Mucosa of descending colon (tissue), 3 donors: ENCODE measurements at regions not wholly inside any gene's neighbourhood (a gene's known extent, or its start where the extent isn't known, plus 50 kb on each side); places are given as distances from the start of the nearest gene placed in this dataset.

ENCODE experiments used
- ATAC-seq: fragments of 200-7000 bp; cut with Tn5 transposase; one replicate; pipeline ENCODE4 v1.9.1; 2020; ENCODE audit warnings: mild to moderate bottlenecking, moderate library complexity
- DNase-seq, 3 donors: peaks; one replicate each; pipeline ENCODE4 v3.0.0-alpha.2; 2020
- H3K36me3 ChIP-seq: fragments of 200-600 bp; one replicate; pipeline ENCODE4 v1.8.0; 2021; ENCODE audit warnings: low read depth, mild to moderate bottlenecking
- H3K4me1 ChIP-seq: fragments of 200-600 bp; one replicate; pipeline ENCODE4 v1.8.0; 2021; ENCODE audit warnings: low read depth, mild to moderate bottlenecking
- H3K4me3 ChIP-seq: fragments of 200-600 bp; one replicate; pipeline ENCODE4 v1.8.0; 2021; ENCODE audit warnings: mild to moderate bottlenecking
- H3K9me3 ChIP-seq: fragments of 200-600 bp; one replicate; pipeline ENCODE4 v1.8.0; 2021; ENCODE audit warnings: mild to moderate bottlenecking
- intact Hi-C, 2 donors: fragments of 100-400 bp; cut with DNase I in 1 of 2; cut with micrococcal nuclease in 1 of 2; formaldehyde crosslinking; loops; one replicate each; pipeline versions ENCODE4 v1.11.0 to v1.11.1; 2022; cut with DNase I, micrococcal nuclease
- TF ChIP-seq, protein P1 (sequence below): fragments of 200-600 bp; IDR thresholded peaks from one replicate; pipeline ENCODE4 v1.8.0; 2022; ENCODE audit warnings: antibody characterized with exemption, mild to moderate bottlenecking
- donor health status: DM: no; HTN: no; CAD: no; lungs with moderate emphysema.
- donor health status: DM: no; HTN: no; CAD: no.
- donor health status: DM: no; HTN: yes; CAD: no.

DNA sequence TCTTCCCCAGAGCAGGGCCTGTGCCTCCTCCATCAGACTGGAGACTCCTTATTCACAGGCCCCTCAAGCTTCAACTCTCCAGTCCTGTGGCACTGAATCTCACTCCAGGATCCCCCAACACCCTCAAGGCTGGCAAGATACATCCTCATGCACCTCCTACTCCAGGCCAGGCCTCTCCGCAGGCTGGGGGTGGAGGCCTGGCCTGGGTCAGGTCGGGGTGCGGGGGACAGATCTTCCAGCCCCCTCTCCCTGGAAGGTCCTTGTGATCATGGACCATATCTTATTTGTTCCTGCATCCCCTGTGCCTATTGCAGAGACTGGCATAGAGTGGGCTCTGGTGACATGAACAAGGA is 147.3 kb downstream of the SMAD6 start:
- intact Hi-C loops, result loop anchor here in 1 of 2 donors (10.0 kb wide), 1 partner anchor 65 kb away; no protein-coding TSS in a partner anchor
- ATAC-seq (no peak), DNase-seq (no peak)
- H3K4me1 ChIP-seq, result peaks cover 13% of the 10 kb centered on the region
- H3K9me3 ChIP-seq, result no peaks in the 10 kb centered on the region
- no peak overlapping the region for H3K4me3 ChIP-seq
- TF ChIP-seq, protein P1, sequence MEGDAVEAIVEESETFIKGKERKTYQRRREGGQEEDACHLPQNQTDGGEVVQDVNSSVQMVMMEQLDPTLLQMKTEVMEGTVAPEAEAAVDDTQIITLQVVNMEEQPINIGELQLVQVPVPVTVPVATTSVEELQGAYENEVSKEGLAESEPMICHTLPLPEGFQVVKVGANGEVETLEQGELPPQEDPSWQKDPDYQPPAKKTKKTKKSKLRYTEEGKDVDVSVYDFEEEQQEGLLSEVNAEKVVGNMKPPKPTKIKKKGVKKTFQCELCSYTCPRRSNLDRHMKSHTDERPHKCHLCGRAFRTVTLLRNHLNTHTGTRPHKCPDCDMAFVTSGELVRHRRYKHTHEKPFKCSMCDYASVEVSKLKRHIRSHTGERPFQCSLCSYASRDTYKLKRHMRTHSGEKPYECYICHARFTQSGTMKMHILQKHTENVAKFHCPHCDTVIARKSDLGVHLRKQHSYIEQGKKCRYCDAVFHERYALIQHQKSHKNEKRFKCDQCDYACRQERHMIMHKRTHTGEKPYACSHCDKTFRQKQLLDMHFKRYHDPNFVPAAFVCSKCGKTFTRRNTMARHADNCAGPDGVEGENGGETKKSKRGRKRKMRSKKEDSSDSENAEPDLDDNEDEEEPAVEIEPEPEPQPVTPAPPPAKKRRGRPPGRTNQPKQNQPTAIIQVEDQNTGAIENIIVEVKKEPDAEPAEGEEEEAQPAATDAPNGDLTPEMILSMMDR, result no peak
- no peaks in the 10 kb centered on the region for H3K36me3 ChIP-seq

DNA sequence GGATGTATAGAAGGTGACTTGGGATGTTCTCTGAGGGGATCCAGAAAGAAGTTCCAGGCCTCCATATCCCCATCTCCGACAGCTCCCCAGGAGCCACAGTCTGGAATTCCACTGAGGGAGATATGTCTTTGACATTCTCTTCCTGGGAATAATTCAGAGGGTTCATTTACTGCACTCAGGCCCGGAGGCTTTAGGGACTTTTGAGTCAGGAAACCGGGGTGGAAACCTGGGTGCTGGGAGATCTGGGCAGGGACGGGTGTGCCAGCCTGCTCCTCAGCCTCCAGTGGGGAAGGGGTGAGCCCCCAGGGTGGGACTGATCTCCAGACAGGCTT is 147.7 kb downstream of the SMAD6 start:
- TF ChIP-seq, protein P1, result no peak
- no peak for DNase-seq

DNA sequence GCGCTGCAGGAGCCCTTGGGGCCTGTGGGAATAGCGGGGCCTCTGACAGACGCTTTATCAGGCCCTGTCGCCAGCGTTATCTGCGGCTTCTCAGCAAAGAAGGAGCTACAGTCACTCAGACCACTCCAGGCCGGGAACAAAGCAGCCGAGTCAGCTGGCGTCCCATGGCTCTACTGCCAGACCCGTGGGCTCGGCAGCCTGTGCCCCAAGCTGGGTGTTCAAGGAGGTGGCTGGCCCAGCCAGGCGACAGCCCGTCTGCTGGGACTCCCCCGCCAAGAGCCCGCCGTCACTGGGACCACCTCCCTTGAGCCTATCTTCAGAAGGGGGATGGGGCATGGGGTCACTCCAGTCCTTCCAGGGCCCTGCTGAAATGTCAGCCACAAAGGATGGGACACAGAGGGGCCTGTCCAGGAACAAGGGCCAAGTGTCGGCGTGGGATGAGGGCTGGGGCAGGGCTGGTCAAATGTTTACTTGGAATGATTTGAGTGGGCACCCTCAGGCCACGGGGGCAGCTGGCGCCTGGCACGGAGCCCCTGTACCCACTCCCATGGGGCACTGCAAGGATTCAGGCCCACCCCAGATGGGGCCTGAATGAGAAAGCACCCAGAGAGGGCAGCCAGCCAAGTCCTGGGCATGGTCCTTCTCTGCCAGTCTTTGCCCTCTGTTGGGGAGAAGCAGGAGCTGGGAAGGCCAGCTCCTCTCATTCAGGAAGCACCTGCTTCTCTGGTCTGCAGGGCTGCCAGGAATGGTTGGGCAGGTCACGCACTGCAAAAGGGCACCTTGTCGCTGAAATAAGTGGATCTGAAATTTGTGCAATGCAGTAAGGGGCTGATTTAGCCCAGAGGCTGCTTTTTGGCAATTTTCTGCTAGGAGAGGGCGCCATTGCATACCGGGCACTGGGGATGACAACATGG is 148.3 kb downstream of the SMAD6 start:
- H3K36me3 ChIP-seq, result no peaks in the 10 kb centered on the region
- intact Hi-C loops, result loop anchor here in 1 of 2 donors (5.0 to 10.0 kb wide), 2 partner anchors 76 to 248 kb away; no protein-coding TSS in a partner anchor
- TF ChIP-seq, protein P1, result no peak
- ATAC-seq, result no peak
- no peak overlapping the region for H3K4me3 ChIP-seq
- no peak for DNase-seq
- no peaks in the 10 kb centered on the region for H3K9me3 ChIP-seq
- H3K4me1 ChIP-seq, result peaks cover 13% of the 10 kb centered on the region

More for the DNA sequence above, 147.7 kb downstream of the SMAD6 start:
- ATAC-seq, result no peak
- H3K4me3 ChIP-seq, result no peak overlapping the region
- H3K4me1 ChIP-seq, result peaks cover 13% of the 10 kb centered on the region
- intact Hi-C loops, result loop anchor here (5.0 to 10.0 kb wide), 3 partner anchors 65 to 247 kb away; no protein-coding TSS in a partner anchor
- no peaks in the 10 kb centered on the region for H3K9me3 ChIP-seq
- H3K36me3 ChIP-seq, result no peaks in the 10 kb centered on the region

DNA sequence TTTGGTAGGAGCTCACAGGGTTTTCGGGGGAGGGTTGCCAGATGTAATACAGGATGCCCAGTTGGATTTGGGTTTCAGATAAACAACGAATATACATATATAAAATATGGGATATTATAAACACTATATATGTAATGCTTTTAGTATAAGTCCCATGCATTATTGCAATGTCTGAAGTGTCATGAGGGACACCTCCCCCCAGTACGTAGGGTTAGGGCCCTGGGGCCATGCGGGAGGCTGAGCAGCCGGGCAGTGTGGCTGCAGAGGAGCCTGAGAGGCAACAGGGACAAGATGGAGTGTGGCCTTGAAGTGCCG is 148.9 kb downstream of the SMAD6 start:
- H3K4me3 ChIP-seq, result no peak overlapping the region
- ATAC-seq, result no peak
- TF ChIP-seq, protein P1, result no peak
- no peaks in the 10 kb centered on the region for H3K9me3 ChIP-seq
- H3K36me3 ChIP-seq, result no peaks in the 10 kb centered on the region
- H3K4me1 ChIP-seq, result peaks cover 13% of the 10 kb centered on the region
- intact Hi-C loops, result loop anchor here in 1 of 2 donors (5.0 to 10.0 kb wide), 2 partner anchors 76 to 249 kb away; no protein-coding TSS in a partner anchor
- no peak for DNase-seq

DNA sequence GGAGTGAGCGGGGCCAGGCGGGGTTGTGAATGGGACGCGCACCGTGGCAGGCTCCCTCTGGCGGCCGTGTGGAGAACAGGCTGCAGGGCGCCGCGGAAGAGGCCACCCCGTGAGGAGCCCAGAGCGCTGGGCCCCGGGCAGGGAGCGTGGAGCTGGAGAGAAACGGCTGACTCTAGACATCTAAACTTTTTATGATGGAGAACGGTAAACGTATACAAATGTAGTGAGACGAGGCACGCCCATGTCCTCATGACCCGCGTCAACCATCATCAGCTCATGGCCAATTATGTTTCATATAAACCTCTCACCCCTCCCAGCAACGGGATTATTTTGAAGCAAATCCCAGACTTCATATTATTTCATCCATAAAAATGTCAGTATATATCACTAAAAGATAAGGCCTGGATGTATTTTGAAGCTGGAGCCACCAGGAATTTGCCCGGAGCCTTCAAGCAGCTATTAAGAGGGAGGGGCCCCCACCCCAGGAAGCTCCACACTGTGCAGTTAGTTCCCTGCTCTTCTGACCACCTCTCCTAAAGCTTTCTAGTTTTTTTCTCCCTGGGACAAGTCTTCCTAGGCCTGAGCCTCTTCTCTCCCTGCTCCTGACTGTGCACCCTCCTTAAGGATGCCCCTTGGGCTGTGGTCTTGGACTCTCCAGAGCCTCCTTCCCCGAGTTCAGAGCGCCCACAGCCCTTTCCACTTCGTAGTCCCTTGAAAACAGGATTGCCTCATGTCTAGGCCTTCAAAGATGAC is 149.5 kb downstream of the SMAD6 start:
- intact Hi-C loops, result loop anchor here in 1 of 2 donors (5.0 to 10.0 kb wide), 2 partner anchors 77 to 249 kb away; no protein-coding TSS in a partner anchor
- DNase-seq (peak; percentile 89 to 92 (median 90)), ATAC-seq (peak; percentile 97)
- TF ChIP-seq, protein P1, result peak; percentile 97
- Histone ChIP-seq H3K4me1 (peaks cover 13% of the 10 kb centered on the region), H3K9me3 (no peaks in the 10 kb centered on the region), H3K36me3 (no peaks in the 10 kb centered on the region), H3K4me3 (no peak overlapping the region)
